Loucy (cell line): ENCODE measurements at regions not wholly inside any gene's neighbourhood (a gene's known extent, or its start where the extent isn't known, plus 50 kb on each side); places are given as distances from the start of the nearest gene placed in this dataset.

ENCODE experiments used
- H2AFZ ChIP-seq: fragments of 200-600 bp; sonication (generic); 2 replicates; pipeline ENCODE4 v1.6.0; 2016; ENCODE audit warnings: antibody characterized with exemption, mild to moderate bottlenecking, low read length, moderate library complexity
- H3F3A ChIP-seq: fragments of 200-600 bp; 2 replicates; pipeline ENCODE4 v1.6.0; 2016; ENCODE audit warnings: antibody characterized with exemption, low read depth, mild to moderate bottlenecking
- H3K27me3 ChIP-seq: fragments of 200-600 bp; sonication (generic); 2 replicates; pipeline ENCODE4 v1.6.1; 2014; ENCODE audit warnings: low read length, mild to moderate bottlenecking; ENCODE audit not compliant: insufficient read depth, poor library complexity, severe bottlenecking
- H3K36me3 ChIP-seq: fragments of 200-600 bp; sonication (generic); 2 replicates; pipeline ENCODE4 v1.6.1; 2016; ENCODE audit warnings: low read length; ENCODE audit not compliant: insufficient read depth
- H3K4me1 ChIP-seq: fragments of 200-600 bp; sonication (generic); 2 replicates; pipeline ENCODE4 v1.5.1; 2014; ENCODE audit warnings: low read length, mild to moderate bottlenecking; ENCODE audit not compliant: insufficient read depth, poor library complexity, severe bottlenecking
- H3K4me2 ChIP-seq: fragments of 200-600 bp; sonication (generic); 2 replicates; pipeline ENCODE4 v1.6.0; 2014; ENCODE audit warnings: antibody characterized with exemption, low read length, low read depth, mild to moderate bottlenecking; ENCODE audit not compliant: poor library complexity, severe bottlenecking
- H3K4me3 ChIP-seq: fragments of 200-600 bp; sonication (generic); 2 replicates; pipeline ENCODE4 v1.5.1; 2014; ENCODE audit warnings: low read length, mild to moderate bottlenecking, mixed read lengths; ENCODE audit not compliant: poor library complexity, severe bottlenecking
- H3K79me2 ChIP-seq: fragments of 200-600 bp; sonication (generic); 2 replicates; pipeline ENCODE4 v1.6.1; 2014; ENCODE audit warnings: low read length; ENCODE audit not compliant: insufficient read depth
- H3K9ac ChIP-seq: fragments of 200-600 bp; sonication (generic); 2 replicates; pipeline ENCODE4 v1.6.0; 2014; ENCODE audit warnings: mild to moderate bottlenecking, low read depth, low read length, moderate library complexity; ENCODE audit not compliant: poor library complexity, severe bottlenecking
- H3K9me2 ChIP-seq: fragments of 200-600 bp; sonication (generic); replicated peaks from 2 replicates; pipeline ENCODE4 v1.6.1; 2016; ENCODE audit warnings: low read depth, low read length, mixed read lengths
- H3K9me3 ChIP-seq: fragments of 200-600 bp; sonication (generic); 2 replicates; pipeline ENCODE4 v1.6.1; 2014; ENCODE audit warnings: mild to moderate bottlenecking, antibody characterized with exemption, low read length, low read depth; ENCODE audit not compliant: insufficient read depth
- H4K20me1 ChIP-seq: fragments of 200-600 bp; sonication (generic); 2 replicates; pipeline ENCODE4 v1.6.0; 2014; ENCODE audit warnings: antibody characterized with exemption, low read length, mild to moderate bottlenecking; ENCODE audit not compliant: insufficient read depth, poor library complexity, severe bottlenecking
- CTCF ChIP-seq: fragments of 200-600 bp; sonication (generic); conservative IDR thresholded peaks from 2 replicates; pipeline ENCODE4 v1.5.1; 2014; ENCODE audit warnings: mild to moderate bottlenecking, antibody characterized with exemption, low read length
- EZH2phosphoT487 ChIP-seq: fragments of 200-600 bp; IDR thresholded peaks from 2 replicates; pipeline ENCODE4 v1.6.1; 2018; ENCODE audit warnings: antibody characterized with exemption, mild to moderate bottlenecking, moderate library complexity, borderline replicate concordance

DNA sequence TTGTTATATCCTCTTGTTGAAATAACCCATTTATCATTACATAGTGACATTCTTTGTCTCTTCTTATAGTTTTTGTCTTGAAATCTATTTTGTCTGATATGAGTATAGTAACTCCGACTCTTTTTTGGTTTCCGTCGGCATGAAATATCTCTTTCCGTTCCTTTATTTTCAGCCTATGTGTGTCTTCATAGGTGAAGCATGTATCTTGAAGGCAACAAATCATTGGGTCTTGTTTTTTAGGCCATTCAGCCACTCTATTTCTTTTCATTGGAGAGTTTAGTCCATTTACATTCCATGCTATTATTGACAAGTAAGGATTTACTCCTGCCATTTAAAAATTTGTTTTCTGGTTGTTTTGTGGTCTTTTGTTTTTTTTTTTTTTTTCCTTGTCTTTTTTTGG lies 441.9 kb upstream of the KAZN start:
- Histone ChIP-seq H3K4me2 (no peak overlapping the region), H3K4me3 (no peak overlapping the region)

GRCh38 chr1:14160781-14161180 lies 437.7 kb upstream of the KAZN start:
- Histone ChIP-seq H3K4me1 (no peaks in the 10 kb centered on the region), H3K9me3 (0 out of 2 replicates have a peak, but pooled peaks cover 8% of the 10 kb centered on the region), H3K36me3 (no peaks in the 10 kb centered on the region), H3F3A (no peaks in the 10 kb centered on the region), H3K27me3 (no peaks in the 10 kb centered on the region), H2AFZ (no peak overlapping the region), H3K9ac (no peak overlapping the region), H3K79me2 (no peaks in the 10 kb centered on the region), H4K20me1 (no peaks in the 10 kb centered on the region), H3K4me2 (no peak overlapping the region), H3K9me2 (no peaks in the 10 kb centered on the region), H3K4me3 (no peak overlapping the region)
- no peak for TF ChIP-seq CTCF
- TF ChIP-seq EZH2phosphoT487 = no peak

More for the DNA sequence above, 441.9 kb upstream of the KAZN start:
- Histone ChIP-seq H2AFZ (no peak overlapping the region), H3K4me1 (no peaks in the 10 kb centered on the region), H3K79me2 (no peaks in the 10 kb centered on the region), H3K27me3 (no peaks in the 10 kb centered on the region), H4K20me1 (no peaks in the 10 kb centered on the region), H3K36me3 (no peaks in the 10 kb centered on the region), H3K9ac (no peak overlapping the region), H3K9me3 (0 out of 2 replicates have a peak, but pooled peaks cover 8% of the 10 kb centered on the region), H3F3A (no peaks in the 10 kb centered on the region), H3K9me2 (no peaks in the 10 kb centered on the region)
- no peak for TF ChIP-seq CTCF
- no peak for TF ChIP-seq EZH2phosphoT487

- no peak overlapping the region for H3K9ac ChIP-seq
- TF ChIP-seq EZH2phosphoT487 (no peak), CTCF (no peak)
- no peaks in the 10 kb centered on the region for H3K4me1 ChIP-seq
- H3K4me2 ChIP-seq = no peak overlapping the region
- no peaks in the 10 kb centered on the region for H4K20me1 ChIP-seq
- no peak overlapping the region for H3K4me3 ChIP-seq
- H3K9me2 ChIP-seq = no peaks in the 10 kb centered on the region
- H3F3A ChIP-seq = no peaks in the 10 kb centered on the region
- no peak overlapping the region for H2AFZ ChIP-seq
- 0 out of 2 replicates have a peak, but pooled peaks cover 8% of the 10 kb centered on the region for H3K9me3 ChIP-seq
- H3K36me3 ChIP-seq = no peaks in the 10 kb centered on the region
- H3K27me3 ChIP-seq = no peaks in the 10 kb centered on the region
- H3K79me2 ChIP-seq = no peaks in the 10 kb centered on the region
These were observed 435.2 kb upstream of the KAZN start for GRCh38 chr1:14163246-14163645.
